GM18508 (cell line): ENCODE measurements at regions not wholly inside any gene's neighbourhood (a gene's known extent, or its start where the extent isn't known, plus 50 kb on each side); places are given as distances from the start of the nearest gene placed in this dataset.

Experiments used
- ATAC-seq: cut with Tn5 transposase; IDR thresholded peaks from one replicate; pipeline ENCODE4 v1.9.1; 2021; ENCODE audit warnings: moderate number of reproducible peaks; ENCODE audit not compliant: insufficient read depth, unreplicated experiment

DNA sequence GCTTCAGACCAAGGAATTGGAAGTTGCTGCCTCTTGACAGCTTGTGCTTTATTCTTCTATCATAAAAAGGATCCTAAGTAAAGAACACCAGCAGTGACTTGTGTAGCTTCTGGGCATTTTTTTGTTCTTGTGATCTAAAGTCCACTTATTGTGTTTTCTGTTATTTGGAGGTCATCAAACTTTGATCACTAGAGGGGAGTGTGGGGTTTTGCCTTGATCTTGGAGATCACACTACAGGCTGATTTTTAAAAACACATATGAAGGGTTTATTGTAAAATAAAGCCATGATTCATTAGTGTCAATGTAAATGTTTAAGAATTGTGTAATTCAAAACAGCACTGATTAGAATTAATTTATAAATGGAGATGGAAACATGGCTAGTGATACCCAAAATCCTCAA, 328.7 kb upstream of the EDNRB start:
- no peak for ATAC-seq

DNA sequence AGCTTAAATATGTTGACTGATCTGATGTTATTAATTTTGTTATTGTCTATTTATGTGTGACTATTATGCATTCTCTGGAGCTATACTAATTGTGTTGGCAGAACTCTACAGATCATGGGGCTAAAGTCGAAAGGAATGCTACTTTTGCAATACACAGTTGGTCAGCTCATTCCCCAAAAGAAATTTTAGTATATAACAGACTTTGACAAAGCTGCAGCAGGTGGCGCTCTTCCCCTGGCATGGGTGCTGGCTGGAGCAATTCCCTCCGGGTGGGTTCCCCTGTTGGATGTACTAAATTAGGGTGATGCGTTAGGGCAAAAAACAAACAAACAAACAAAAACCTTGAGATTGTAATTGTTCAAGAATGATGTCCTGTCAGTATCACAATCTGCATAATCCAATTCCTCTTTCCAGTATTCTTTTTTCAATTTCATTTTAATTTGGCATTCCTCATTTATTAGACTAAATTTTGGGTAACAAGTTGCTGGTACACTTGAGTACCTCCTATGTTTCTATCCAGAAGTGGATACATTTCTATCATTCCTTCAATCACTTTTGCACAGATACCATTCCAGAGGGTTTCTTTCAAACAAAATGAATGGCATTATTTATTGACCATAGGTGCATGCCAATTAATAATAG, 322.8 kb upstream of the EDNRB start:
- no peak for ATAC-seq

DNA sequence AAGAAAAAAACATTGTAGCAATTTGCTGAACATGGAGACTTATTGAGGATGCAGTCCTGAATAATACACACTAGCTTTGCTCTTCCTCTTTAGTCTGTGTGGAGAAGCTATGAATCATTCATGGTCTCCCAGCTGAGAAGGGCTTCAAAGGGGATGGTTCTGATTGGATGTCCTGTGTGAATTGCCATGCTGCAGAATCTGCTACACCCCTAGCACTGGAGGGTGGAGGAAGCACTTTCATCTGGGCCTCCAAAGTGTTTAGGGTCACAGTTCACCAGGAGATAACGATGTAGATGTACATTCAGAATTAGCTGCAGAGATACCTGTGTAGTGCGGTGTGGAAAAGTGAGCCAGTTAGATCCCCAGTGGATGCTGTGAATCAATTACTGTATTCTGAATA, 321.1 kb upstream of the EDNRB start:
- no peak for ATAC-seq

DNA sequence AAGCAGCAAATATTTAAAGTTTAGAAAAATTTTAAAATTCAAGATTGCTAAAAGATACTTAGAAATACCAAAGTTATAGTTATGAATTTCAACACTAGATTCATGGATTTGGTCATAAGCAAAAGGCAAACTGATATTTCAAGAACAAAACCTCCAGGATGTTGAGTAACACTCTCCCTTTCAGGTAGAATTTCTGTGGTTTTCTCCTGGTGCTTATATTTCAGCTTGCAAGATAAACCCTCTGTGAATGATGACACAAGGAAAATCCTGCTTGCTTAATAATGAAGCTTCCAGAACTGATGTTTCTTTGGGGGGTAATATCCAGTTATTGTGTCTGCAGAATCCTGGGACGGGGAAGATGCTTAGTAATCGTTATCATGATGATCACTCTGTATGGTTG, 320.3 kb upstream of the EDNRB start:
- no peak for ATAC-seq

DNA sequence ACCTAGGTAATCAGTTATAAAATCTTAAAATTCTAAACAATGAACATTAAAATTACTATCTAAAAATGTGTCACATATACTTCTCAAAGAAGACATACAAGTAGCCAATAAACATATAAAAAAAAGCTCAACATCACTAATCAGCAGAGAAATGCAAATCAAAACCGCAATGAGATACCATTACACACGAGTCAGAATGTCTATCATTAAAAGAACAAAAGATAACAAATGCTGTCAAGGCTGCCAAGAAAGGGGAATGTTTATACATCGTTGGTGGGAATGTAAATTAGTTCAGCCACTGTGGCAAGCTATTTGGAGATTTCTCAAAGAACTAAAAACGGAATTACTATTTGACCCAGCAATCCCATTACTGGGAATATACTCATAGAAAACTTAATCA, 310.3 kb upstream of the EDNRB start:
- no peak for ATAC-seq

DNA sequence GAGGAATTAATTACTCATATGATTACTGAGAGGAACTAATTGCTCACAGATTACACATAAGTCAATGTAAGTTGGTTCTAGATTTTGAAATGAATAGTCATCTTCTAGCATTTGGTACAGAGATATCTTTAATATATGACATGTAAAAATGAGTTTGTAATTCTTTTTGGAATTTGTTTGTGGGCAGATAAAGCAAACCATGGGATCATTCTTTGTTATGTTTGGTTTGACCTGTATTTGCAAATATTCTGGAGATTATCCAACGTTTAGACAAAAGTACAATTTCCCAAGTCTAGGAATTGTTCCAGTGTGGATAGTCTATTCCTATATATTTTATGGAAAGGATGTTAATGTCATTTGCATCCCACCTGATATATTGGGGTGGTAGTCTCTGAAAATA, 309.6 kb upstream of the EDNRB start:
- no peak for ATAC-seq

DNA sequence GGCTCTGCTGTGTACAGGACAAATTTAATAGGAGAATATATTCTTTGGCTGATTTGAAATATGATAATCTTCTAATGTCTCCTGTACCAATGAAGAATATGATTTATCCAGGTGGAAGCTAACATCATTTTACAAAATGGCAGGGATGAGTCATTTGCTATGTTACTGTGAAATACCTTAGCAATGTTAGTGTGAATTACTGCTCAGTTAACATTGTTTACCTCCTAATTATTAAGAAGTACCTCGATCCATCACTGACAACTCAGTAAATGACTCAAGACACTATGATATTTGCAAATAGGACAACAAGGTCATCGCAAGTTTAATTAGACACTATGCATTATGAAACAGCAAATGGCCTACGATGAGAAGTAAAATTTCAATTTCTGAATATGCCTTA, 309.1 kb upstream of the EDNRB start:
- no peak for ATAC-seq

DNA sequence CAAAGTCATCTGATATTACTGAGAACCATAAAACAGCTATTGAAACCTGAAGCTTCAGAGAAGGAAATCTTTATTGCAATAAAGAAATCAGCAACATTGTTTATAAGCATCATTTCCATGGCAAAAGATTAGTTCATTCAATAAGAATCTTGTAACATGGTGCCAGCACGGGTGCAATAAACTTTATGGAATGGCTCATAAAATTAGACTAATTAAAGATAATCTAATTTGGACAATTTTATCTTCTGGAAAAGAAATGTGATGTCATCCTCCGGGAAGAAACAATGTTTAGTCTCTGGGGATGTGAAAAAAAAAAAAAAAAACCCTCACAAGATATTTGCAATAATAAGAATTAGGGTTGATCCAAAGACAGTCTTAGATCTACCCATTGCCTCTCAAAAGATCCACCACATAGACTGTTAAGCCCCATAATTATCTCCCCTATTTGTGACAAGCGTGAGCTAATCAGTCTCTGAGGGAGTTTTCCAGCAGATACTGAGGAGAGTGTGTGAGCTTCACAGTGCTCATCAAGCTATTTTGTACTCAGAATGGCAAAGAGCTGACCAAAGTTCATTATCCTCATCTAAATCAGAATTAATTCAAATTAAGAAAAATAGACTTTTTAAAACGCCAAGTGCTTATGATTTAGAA, 297.0 kb upstream of the EDNRB start:
- ATAC-seq: no peak

DNA sequence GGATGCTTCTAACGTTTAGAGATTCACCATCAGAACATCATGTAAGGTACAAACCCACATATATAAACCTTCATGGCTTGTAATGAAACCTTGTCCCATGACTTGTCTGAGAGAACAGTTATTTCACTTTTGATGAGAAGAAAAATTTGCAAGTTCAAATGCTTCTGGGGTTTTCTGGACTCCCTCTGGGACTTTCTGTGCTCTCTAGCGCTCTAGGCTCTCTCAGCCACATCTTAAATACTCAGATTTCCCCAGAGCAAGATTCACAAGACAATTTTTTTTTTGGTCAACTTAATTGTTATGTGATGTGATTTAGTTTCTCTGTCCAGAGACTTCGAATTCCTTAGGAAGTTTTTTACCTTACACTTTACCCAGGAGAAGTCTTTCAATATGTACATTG, 282.8 kb upstream of the EDNRB start:
- peak; percentile 42 for ATAC-seq

DNA sequence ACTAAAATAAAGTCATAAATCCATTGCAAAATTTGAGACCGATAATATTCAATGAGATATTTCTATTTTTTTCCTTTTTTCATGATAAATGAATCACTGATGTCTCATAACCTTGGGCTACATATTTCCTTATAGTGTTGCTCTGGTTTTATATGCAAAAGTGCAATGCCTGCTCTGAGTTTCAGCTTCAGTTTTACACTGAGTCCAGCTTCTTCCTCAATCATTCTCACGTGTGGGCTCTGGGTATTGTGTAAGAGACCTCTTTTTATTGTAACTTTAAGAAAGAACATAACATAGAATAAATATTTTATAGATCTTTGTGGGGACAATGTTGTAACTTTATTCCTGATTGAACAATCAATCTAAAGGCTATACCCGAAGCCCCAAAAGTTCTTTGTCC, 280.2 kb upstream of the EDNRB start:
- ATAC-seq: no peak

DNA sequence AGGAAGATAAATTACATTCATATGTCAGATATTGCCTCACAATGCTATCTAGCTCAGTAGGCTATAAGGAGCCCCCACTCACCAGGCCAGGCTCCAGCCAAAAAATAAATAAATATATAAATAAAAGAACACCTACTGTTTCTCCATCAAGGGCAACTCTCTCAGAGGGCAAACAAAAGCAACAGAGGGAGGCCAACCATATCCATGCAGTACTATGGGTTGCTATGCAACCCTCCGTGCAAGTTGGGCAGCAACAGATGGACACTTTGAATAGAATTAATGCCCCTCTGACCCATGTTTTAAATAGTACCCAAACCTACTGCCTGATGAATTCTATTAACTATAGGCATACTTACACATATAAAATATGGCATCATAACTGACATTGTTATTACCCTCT, 279.8 kb upstream of the EDNRB start:
- ATAC-seq: no peak

DNA sequence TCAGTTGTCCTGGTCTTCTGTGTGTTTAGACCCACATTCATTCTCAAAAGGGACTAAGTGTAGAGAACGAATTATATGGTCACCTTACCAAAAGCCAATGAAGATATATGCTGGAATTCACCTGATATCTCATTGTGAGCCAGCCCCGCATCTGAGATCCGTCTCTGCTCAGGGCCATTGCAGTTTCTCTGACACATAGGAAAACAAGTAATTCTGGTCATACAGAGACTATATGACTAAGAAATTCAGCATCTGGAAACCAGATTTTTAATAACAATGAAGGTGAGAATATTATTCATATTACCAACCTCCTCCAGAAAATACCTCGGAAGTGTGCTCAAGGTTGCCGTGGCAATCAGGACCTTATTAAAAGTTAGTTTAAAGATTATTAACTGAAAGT, 278.6 kb upstream of the EDNRB start:
- ATAC-seq: no peak

DNA sequence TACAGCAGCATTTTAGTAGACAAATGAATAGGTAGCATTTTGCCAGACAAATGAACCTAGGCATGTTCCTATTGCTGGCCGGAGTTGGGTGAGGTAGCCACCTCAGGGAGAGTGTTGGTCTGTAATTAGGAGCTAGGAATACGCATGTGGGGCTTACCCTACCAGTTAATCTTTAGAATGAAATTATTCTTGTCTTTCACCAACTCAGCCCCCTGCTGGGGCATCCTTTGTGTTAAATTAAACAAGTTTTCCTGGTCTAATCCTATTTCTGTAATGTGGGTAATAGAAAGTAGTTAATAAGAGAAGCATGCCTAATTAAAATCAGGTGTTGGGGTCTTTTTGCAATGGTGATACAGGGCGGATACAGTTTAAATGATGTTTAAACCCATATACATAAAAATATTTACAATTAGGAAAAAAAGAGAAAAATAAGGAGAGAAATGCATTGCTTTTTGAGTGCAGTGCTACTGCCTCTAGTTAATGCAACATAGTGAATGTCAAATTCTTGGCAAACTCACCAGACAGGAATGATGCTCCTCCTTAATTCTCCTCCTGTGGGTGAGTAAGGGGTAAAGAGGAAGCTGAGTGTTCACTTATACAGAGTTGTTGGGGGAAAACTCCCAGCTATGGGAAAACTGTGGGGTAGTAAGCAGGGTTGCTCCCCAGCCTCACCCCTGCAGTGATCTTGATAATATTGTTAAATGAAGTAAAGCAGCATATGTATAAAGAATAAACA, 276.4 kb upstream of the EDNRB start:
- ATAC-seq: no peak

DNA sequence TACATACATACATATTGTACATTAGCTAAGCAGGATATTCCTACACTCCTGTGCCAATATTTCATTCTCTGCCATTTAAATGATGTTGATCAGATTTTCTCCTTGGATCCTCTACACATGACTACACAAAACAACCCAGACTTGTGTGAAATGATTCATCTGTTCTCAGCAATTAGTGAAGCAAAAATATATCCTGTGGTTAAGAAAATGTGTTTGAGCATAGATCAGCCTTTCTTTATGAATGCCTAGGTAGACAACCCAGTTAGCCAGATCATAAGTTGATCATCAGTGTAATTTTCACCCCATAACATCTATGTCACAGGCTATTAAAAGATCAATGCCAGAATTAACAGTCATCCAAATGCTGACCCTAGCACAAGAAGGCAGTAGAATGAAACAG, 275.2 kb upstream of the EDNRB start:
- ATAC-seq: no peak

DNA sequence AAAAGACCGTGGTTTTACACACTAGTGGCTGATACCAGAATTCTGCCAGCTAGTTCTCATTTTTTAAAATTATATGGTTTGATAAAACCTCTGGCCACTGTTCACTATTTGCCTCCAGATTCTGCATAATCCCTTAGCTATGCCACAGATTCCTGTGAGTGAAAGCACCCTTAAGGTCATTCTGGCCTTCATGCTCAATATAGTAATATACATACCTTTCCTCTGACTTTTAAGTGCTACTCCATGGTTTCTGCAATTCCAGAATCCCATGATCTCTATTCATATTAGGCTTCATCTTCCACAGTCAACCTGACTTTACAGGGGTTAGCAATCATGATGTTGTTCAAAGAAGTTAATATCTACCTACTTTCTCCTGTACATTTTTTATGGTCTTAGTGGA, 274.1 kb upstream of the EDNRB start:
- no peak for ATAC-seq

DNA sequence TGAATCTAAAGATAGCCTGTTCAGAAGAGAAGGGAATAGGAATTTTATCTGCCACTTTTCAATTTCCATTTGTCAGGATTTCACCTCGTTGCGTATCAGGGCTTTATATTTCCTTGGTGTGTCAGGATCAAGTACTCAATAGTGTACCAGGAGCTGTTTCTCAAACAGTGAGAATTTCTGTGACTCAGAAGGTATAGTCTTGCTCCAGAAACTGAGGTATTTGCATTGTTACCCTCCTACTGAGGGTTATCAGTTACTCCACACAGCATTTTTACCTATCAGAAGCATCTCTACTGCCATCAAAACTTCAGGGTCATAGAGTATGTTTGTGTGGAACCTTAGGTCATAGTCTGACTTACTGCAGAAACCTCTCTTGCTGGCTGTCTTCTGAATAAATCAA, 271.7 kb upstream of the EDNRB start:
- ATAC-seq: no peak

DNA sequence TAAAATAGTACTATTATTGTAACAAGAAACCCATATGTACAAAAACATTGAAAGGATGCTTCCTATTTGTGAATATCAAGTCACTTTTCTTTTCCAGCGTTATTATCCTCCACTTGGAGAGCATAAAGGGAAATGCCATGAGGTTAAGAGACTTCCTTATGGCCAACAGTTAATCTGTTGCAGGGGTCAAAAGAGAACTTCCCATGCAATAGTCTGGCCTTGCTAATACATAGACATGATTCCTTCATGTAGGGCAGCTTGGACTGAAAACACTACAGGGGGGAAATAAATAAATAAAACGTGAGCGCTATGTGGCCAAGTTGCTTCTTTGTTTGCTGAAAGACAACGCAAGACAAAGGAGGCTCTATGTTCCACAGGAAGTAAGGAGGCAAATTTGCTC, 269.1 kb upstream of the EDNRB start:
- no peak for ATAC-seq

DNA sequence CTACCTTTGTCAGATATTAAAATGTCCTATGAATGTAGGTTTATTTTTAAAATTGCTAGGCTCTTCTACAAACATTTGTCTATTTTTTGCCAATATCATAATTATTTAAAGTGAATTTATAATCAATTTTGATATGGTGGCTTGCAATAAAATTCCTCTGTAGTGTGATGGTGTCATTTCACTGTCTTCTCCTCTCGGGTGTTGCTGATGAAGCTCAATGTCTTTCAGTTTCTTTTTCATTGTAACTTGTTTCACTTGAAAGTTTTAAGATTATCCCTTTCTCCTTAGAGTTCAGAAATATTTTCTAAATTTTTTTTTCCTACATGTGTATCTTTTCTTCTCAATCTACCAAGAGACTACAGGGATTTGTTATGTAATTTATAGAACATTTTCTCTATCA, 267.1 kb upstream of the EDNRB start:
- no peak for ATAC-seq

DNA sequence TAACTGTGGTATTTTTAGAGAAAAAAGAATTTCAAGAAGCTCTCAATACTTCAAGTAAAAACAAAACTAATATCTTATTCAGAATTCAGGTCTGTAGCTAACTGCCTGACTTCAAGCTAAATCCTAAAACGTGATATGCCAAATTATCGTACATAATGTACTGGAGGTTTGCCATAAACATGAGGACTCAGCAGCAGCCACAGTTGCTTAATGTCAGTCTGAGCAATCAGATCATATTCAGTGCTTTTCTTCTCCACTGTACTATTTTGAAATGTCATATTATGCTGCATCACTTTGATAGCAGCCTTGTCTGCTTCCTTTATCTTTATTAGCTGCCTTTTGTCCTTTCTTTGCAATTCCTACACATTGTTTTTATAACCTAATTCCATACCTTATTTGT, 265.1 kb upstream of the EDNRB start:
- no peak for ATAC-seq

DNA sequence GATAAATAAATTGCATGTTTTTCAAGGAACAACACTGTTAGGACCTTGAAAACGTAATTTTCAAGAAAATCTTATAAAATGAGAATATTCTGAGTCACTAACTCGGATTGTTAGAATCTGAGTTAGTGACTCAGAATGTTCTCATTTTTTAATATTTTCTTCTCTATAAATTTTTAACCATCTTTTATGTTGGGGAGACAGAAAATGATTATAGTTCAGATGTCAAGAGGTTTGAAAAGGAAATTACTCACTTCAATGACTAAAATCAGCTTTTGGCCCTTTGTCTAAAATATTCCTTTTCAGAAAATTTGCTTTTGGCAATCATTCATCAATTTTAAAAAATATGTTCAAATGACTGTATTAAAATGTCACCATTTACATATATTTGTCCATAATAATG, 264.2 kb upstream of the EDNRB start:
- ATAC-seq: no peak

DNA sequence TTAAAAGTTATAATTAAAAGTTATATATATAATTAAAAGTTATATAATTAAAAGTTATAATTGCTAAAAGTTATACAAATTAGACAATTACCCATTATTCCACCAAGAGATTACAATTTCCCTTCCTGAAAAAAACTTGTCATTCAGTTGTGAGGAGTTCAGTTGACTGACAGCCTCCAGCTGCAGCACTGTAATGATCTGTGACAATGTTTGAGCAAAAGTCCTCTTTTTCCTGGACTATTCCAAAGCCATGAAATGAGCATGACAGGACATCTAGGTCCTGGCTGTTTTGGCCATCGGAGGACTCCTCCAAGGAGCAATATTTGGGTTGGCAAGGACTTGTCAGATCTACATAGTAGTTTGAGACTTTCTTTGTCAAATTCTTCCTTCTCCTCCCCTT, 258.7 kb upstream of the EDNRB start:
- ATAC-seq: no peak

DNA sequence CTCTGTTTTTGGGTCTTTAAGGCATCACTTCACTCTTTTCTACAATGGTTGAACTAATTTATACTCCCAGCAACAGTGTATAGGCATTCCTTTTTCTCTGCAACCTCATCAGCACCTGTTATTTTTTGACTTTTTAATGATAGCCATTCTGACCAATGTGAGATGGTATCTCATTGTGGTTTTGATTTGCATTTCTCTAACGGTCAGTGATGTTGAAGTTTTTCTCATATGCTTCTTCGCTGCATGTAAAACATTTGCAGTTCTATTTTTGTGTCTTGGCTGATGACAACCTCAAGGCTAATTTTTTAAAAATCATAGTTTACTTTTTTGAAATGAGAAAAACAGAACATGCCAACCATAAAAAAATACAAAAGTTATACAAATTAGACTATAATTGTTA, 258.2 kb upstream of the EDNRB start:
- no peak for ATAC-seq
